Neutrophil (primary cell): ENCODE measurements at regions not wholly inside any gene's neighbourhood (a gene's known extent, or its start where the extent isn't known, plus 50 kb on each side); places are given as distances from the start of the nearest gene placed in this dataset.

Experiments used
- H3K27ac ChIP-seq: fragments of 200-600 bp; sonication (generic); 2 replicates; pipeline ENCODE4 v1.5.1; 2016; ENCODE audit warnings: mild to moderate bottlenecking, moderate library complexity
- H3K27me3 ChIP-seq: fragments of 200-600 bp; sonication (generic); 2 replicates; pipeline ENCODE4 v1.6.0; 2016; ENCODE audit warnings: mild to moderate bottlenecking
- H3K36me3 ChIP-seq: fragments of 200-600 bp; sonication (generic); 2 replicates; pipeline ENCODE4 v1.5.1; 2017
- H3K4me1 ChIP-seq, 2 experiments: fragments of 200-600 bp in 1 of 2; sonication (generic) in 1 of 2; 1 replicate in 1 of 2; 2 replicates in 1 of 2; pipeline versions ENCODE4 v1.5.1 to v1.6.1; 2013 to 2016; ENCODE audit warnings: low read depth in 1 of 2, low read length in 1 of 2, mild to moderate bottlenecking in 1 of 2, moderate library complexity in 1 of 2; ENCODE audit not compliant: control insufficient read depth in 1 of 2, insufficient read depth in 1 of 2
- H3K4me3 ChIP-seq, 2 experiments: fragments of 200-600 bp in 1 of 2; sonication (generic) in 1 of 2; 1 replicate in 1 of 2; 2 replicates in 1 of 2; pipeline ENCODE4 v1.5.1; 2013 to 2016; ENCODE audit warnings: low read depth in 1 of 2, low read length in 1 of 2, mild to moderate bottlenecking in 1 of 2, moderate library complexity in 1 of 2
- H3K9me3 ChIP-seq: fragments of 200-600 bp; sonication (generic); 2 replicates; pipeline ENCODE4 v1.5.1; 2016
- TF ChIP-seq, protein P1 (sequence below): fragments of 200-600 bp; sonication (generic); IDR thresholded peaks from 2 replicates; pipeline ENCODE4 v1.5.1; 2016; ENCODE audit warnings: antibody characterized with exemption

DNA sequence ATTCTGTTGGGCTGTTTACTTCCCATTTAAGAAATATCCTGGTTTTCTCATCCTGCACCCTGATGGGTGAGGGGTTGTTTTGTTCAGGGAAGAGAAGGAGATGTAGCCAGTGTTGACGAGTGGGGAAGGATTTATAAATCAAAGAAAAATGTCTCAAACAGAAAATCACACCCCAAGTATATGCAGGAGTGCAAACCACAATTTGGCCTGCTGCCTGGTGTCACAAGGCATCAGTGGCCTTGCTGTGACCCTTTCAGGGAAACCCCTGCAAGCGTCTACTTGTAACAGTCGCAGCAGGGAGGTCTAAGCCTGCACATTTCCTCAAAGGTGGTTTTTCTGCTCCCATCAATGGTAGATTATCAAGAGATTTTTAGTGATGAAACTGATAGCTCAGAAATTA is 132.6 kb upstream of the LRRN1 start:
- Histone ChIP-seq H3K9me3 (no peaks in the 10 kb centered on the region), H3K27me3 (peaks cover 9% of the 10 kb centered on the region), H3K36me3 (no peaks in the 10 kb centered on the region), H3K4me3 (no peak overlapping the region), H3K27ac (no peak overlapping the region), H3K4me1 (peaks cover 0 to 9% of the 10 kb centered on the region in 2 experiments)
- TF ChIP-seq, protein P1, sequence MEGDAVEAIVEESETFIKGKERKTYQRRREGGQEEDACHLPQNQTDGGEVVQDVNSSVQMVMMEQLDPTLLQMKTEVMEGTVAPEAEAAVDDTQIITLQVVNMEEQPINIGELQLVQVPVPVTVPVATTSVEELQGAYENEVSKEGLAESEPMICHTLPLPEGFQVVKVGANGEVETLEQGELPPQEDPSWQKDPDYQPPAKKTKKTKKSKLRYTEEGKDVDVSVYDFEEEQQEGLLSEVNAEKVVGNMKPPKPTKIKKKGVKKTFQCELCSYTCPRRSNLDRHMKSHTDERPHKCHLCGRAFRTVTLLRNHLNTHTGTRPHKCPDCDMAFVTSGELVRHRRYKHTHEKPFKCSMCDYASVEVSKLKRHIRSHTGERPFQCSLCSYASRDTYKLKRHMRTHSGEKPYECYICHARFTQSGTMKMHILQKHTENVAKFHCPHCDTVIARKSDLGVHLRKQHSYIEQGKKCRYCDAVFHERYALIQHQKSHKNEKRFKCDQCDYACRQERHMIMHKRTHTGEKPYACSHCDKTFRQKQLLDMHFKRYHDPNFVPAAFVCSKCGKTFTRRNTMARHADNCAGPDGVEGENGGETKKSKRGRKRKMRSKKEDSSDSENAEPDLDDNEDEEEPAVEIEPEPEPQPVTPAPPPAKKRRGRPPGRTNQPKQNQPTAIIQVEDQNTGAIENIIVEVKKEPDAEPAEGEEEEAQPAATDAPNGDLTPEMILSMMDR: no peak

DNA sequence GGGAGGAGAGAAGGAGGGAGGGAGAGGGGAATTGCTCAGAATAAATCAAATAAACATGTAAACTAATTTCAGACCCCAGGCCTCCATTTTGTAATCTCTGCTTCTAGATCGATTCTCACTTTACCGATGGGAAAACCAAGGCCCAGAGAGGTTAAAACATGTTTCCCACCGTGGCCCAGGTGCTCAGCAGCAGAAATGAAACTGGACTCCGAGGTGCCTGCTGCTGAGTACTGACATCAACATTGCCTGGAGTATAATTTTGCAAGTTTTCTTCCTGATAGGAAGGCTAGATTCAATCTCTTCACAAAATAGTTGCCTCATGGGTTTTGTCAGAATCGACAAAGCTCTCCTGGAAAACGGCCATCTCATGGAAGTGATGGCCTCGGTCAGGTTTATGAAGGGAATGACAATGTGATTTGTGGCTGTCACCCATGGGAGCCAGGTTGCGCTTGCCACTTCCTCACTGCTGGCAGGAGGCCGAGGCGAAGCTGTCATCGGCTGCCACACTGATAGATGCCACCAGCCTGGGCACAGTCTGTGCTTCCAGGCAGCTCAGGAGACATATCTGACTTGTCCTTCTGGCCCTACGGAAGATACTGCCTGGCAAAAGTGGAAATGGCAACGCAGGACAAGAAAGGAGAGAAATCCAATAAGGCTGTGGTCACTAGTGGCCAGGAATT is 133.1 kb upstream of the LRRN1 start:
- peaks cover 9% of the 10 kb centered on the region for H3K27me3 ChIP-seq
- H3K9me3 ChIP-seq: no peaks in the 10 kb centered on the region
- no peaks in the 10 kb centered on the region for H3K36me3 ChIP-seq
- no peak overlapping the region for H3K27ac ChIP-seq
- H3K4me3 ChIP-seq: no peak overlapping the region
- H3K4me1 ChIP-seq: peaks cover 0 to 9% of the 10 kb centered on the region in 2 experiments
- TF ChIP-seq, protein P1: no peak

DNA sequence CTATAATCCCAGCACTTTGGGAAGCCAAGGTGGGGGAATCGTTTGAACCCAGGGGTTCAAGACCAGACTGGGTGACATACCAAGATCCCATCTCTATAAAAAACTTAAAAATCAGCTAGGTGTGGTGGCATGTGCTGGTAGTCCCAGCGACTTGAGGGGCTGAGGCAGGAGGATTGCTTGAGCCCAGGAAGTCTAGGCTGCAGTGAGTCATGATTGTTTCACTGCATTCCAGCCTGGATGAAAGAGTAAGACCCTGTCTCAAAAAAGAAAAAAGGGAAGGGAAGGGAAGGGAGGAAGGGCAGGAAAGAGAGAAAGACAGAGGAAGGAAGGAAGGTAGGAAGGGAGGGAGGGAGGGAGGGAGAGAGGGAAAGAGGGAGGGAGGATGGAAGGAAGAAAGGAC is 133.7 kb upstream of the LRRN1 start:
- H3K36me3 ChIP-seq: no peaks in the 10 kb centered on the region
- no peak overlapping the region for H3K4me3 ChIP-seq
- no peak overlapping the region for H3K27ac ChIP-seq
- H3K27me3 ChIP-seq: peaks cover 9% of the 10 kb centered on the region
- H3K4me1 ChIP-seq: peaks cover 0 to 9% of the 10 kb centered on the region in 2 experiments
- TF ChIP-seq, protein P1: no peak
- no peaks in the 10 kb centered on the region for H3K9me3 ChIP-seq

DNA sequence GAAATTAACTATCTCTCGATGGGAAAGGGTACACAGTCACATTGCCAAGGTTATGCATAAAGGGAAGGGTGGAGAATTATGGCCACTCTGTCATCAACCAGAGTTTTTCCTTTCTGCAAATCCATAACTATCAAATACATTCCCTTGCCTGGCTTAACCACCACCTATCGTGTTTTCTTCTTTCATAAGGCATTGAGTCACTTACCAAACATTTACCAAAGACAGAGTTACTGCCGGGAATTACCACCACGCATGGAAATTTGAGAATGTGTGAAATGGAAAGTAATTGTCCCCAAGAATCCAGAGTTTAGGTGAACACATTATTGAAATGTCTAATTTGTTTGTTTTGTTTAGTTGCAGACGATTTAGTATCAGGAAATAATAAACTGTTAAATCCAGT is 134.3 kb upstream of the LRRN1 start:
- H3K27ac ChIP-seq: no peak overlapping the region
- TF ChIP-seq, protein P1: no peak
- H3K9me3 ChIP-seq: no peaks in the 10 kb centered on the region
- H3K4me1 ChIP-seq: peaks cover 0 to 9% of the 10 kb centered on the region in 2 experiments
- H3K27me3 ChIP-seq: peaks cover 9% of the 10 kb centered on the region
- no peak overlapping the region for H3K4me3 ChIP-seq
- H3K36me3 ChIP-seq: no peaks in the 10 kb centered on the region

- Histone ChIP-seq H3K27me3 (peaks cover 9% of the 10 kb centered on the region), H3K4me3 (no peak overlapping the region), H3K4me1 (peaks cover 0 to 9% of the 10 kb centered on the region in 2 experiments), H3K9me3 (no peaks in the 10 kb centered on the region), H3K36me3 (no peaks in the 10 kb centered on the region), H3K27ac (no peak overlapping the region)
- TF ChIP-seq, protein P1: no peak
These were observed 136.6 kb upstream of the LRRN1 start for GRCh38 chr3:3662610-3663009.
